Left renal cortex interstitium (tissue), 4 donors: ENCODE measurements at regions not wholly inside any gene's neighbourhood (a gene's known extent, or its start where the extent isn't known, plus 50 kb on each side); places are given as distances from the start of the nearest gene placed in this dataset.

ENCODE experiments used
- DNase-seq, 4 donors: peaks; one replicate each; pipeline ENCODE4 v3.0.0-alpha.2; 2013; ENCODE audit warnings: low read depth in 4 of 4, low spot score in 2 of 4, missing footprints in 1 of 4

DNA sequence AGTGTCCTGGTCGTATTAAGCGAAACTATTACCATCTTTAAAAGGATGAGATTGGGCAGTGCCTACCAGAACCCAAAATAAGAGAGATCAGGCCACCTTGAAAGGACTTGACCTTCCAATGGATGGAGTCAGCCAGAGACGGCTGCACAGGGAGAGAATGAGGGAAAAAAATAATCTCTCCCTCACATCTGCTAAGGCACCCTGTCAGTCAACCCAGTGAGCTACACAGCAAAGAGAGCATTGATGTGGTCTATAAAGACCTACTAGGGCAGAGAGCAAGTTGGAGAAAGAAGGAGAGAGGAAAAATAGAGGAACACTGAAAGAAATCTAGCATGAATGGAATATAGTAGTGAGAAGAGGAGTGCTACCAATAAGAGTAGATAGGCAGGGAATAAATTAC, 68.0 kb upstream of the FTMT start:
- DNase-seq: no peak

DNA sequence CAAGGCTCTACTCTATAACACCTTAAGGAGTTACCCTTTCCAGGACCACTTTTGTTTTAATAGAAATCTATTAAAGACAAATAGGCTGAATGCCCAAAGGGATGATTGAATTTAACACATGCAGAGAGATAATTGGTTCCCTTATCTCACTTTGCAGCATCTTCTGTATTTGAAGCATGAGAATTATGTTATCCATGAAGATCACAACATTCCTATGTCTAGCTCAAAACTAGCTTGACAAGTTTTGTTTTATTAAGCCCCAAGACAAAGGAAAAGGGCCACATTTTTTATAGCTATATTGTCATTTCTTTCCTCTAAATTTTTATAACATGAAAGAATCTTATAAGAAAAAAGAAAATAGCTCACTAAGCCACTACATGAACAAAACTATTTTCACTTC, 57.9 kb upstream of the FTMT start:
- no peak for DNase-seq

DNA sequence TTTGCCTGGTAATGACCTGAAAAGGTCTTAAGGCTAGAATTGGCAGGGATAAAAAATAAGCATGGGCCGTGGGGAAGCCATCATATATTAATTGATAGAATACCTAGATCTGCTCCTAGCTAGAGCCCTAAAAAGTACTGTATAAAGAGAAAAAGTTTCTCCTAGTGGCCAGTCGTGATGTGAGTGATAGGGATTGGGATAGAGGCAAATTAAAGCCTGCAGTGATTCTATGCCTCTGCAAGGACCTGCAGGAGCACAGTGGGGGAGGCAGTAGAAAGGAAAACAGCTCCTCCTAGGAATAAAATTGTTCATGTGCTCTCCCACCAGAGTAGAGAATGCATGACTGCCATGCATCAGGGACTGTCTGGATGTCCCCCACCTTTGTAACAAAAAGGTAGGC, 56.2 kb upstream of the FTMT start:
- DNase-seq: no peak

DNA sequence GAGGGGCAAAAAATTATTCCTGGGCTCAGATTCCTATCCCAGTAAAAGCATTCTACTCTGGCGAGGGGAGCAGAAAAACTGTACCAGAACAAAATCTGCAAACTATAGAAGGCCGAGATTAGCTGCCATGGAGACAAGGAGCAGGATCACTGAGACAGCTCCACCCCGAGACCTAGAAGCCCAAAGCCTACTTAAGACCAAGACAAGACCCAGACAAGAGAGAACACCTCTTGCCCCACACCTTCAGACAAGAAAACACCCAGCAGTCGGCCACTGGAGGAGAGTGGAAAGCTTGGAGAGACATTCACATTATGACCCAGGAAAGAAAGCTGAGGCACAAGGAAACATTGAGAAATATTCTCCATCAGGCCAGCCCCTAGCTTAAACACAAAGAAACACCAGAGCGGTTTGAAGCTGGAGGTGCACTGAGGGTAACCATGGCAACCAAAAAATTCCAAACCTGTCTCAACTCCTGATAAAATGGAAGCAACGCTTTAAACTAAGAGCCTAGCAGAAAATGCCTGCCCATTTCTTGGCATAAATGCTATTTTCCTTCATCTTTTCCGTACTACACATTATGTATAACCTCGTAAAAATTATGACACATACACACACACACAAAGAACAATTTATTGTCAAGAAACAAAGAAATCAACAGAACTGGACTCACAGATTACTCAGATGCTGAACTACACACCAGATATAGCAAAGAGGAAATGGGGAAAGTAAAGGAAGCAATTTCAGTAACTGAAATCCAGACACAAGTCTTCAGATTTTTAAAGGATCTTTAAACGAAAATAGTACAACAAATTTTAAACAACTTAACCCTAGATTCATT, 53.8 kb upstream of the FTMT start:
- no peak for DNase-seq
